Activated CD4-positive, CD25-positive, alpha-beta regulatory T cell treated with anti-CD3 and anti-CD28 coated beads, Interleukin-2, amount 50 U/mL, for 72 hours (primary cell): ENCODE measurements at regions not wholly inside any gene's neighbourhood (a gene's known extent, or its start where the extent isn't known, plus 50 kb on each side); places are given as distances from the start of the nearest gene placed in this dataset.

Source experiments
- DNase-seq: peaks from one replicate; pipeline ENCODE4 v3.0.0; 2021

DNA sequence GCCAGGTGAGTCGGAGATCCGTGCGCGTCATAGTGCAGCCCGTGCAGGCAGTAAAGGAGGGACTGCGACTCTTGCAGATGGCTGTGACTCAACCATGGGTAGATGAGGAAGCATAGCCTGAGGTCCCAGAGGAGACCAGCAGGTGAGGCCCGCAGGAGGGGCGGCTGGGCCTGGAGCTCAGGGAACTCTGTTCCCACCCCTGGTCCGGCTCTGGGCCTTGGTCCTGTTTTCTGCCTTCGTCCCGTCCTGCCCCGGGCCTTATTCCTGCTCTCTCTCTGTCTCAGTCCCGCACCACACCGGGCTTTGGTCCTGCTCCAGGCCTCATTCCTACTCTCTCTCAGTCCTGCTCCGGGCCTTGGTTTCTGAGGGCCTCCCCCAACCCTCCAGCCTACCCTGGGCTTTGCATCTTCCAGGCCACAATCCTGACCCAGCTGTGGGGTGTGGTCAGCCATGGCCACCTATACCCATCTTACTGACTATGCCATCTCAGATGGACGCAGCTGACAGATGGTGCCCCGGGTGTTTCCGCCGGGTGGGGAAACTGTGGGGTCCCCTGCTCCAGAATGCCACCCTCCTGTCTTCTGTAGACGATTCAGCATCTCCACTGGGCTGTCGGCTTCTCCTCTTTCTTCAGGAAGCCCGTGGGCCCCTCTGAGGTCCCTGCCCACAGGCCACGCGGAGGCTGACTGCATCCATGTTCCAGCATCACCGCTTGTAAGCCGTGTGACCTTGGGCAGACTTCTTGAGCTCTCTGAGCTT lies 1134.1 kb downstream of the BRD1 start:
- no peak for DNase-seq

DNA sequence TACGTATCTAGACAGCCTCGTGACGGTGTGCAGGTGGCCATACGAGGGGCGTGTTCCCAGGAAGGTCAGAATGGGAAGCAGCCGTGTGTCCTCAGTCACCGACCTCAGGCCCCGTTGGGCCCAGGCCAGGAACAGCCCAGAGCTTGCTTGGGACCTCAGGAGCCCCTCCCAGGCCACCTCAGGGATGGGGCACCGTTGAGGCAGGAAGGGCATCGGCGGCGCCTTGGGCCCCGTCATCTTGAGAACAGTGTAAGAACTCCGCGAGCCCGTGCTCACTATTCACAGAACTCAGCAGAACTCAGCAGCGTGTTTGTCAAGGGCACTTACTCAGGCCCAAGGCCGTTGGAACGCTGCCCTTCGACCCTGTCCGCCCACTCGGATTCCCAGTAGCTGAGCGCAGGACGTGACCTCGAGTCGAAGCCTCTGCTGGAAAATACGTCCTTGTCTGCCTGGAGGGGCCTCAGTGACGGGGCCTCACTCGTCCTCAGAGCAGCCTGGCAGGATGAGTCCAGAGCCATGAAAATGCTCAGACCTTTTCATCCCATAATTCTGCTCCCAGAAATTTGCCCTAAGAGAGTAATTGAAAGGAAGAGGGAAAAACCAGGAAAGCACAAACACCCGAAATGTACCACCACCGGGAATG lies 1134.8 kb downstream of the BRD1 start:
- no peak for DNase-seq

DNA sequence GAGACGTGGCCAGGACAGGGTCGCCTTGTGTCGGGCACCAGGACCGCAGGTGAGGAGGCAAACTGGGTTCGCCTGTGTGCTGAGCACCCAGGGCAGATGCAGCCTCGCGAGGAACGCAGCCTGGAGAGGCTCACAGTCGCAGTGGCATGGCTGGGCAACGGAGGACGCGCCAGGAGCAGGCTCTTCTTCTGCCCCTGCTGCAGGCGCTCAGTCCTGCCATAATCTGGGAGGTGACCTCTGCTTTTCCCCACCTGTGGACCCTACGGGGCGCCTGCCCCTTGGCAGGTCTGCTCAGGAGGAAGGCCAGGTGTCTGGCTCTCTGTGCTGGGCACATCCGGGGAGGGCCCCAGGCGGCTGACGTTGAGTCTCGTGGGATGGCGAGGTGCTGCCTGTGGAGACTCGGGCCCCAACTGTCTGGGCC lies 1136.2 kb downstream of the BRD1 start:
- DNase-seq: no peak

DNA sequence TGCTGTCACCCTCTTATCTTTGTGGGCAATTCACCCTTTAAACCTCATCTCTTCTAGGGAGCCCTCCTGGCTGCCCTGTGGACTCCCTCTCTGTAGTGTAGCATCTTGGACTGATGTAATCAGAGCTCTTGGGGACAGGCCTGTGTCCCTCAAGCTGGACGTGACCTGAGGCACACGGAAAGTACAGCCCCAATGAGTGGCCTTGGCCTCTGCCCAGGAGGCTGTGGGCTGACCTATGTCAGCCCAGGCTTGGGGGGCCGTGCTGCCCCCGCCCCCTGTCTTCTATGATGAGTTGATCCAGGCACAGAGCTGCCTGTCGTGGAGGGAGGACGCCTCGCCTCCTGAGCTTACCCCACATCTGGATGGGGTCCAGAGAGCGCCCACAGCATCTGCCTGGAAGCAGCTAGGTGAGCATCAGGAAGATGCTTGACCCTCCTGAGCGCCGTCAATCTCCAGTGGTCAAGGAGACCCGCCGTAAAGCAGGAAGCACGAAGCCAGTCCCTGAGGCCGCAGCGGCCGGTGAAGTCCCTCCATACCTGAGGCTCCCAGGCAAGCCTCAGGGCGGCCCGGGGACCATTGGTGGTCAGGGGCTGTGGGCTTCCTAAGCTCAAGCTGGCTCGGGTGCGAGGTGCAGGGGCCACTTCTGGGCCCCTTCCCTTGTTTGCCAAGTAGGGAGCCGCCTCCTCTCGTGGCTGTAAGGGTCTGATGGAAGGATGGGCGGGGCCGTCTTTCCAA lies 1136.9 kb downstream of the BRD1 start:
- DNase-seq: no peak

DNA sequence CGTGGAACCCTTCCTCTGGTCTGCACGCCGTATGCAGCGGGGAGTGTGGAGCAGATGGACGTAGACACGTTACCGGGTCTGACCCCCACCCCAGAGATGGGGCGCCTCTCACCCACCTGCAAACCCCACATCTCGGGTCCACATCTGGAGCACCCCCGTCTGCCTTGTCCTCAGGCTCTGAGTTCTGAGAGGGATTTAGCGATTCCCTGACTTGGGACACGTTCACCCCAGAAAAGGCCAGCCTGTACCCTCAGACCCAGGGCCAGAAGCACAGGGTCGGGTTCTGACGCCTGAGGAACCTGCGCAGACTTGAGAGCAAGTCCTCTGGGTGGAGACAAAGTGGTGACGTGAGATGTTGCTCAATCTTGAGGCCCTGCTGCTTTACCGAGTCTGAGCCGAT lies 1138.5 kb downstream of the BRD1 start:
- no peak for DNase-seq

DNA sequence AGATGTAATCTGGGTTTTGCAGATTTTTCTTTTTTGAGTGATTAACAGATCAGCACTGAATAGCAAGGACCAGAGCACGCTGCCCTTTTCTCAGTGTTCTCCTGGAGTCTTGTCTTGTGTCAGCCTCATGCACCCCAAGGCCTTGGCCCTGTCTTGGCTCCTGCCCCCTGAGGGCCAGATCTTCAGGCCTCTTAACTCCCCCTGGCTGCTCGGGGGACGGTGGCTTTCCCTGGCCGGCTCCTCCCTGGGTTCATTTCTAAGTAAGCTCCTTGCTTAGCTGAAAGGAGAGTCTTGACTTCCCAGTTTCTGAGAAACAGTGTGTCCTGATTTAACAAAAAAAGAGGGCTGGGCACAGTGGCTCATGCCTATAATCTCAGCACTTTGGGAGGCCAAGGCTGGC lies 1139.3 kb downstream of the BRD1 start:
- DNase-seq: no peak

DNA sequence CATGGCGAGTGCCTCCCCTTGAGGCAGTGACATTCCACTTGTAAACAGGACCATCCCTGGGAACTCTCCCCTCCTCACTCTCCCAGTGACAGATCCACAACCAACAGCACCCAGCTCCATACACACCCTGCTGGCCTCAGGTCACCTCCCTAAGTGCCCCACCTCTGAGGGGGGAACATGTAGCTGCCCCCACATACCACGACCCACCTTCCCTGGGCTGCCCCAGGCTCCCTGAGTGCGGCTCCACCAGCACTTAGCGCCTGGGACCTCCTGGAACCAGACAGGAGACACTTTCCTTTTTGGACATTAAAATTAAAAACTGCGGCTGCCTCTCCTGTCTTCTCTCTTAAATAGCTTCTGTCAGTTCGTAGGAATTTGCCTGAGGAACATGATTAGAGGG lies 1140.1 kb downstream of the BRD1 start:
- no peak for DNase-seq

DNA sequence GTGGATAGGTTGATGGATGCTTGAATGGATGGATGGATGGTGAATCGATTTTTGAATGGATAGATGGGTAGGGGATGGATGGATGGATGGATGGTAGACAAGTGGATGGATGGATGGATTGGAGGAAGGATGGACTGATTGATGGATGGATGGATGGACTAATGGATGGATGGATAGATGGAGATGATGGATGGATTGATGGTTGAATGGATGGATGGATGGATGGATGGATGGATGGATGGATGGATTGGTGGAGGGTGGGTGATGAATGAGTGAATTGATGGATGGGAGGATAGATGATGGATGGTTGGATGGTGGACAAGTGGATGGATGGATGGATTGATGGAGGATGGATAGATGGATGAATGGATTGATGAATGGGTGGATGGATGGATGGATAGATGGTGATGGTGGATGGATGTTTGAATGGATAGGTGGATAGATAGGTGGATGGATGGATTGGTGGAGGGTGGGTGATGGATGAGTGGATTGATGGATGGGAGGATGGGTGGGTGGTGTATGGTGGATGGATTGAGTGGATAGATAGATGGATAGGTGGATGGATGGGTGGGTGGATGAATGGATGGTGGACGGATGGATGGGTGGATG lies 1140.9 kb downstream of the BRD1 start:
- no peak for DNase-seq

DNA sequence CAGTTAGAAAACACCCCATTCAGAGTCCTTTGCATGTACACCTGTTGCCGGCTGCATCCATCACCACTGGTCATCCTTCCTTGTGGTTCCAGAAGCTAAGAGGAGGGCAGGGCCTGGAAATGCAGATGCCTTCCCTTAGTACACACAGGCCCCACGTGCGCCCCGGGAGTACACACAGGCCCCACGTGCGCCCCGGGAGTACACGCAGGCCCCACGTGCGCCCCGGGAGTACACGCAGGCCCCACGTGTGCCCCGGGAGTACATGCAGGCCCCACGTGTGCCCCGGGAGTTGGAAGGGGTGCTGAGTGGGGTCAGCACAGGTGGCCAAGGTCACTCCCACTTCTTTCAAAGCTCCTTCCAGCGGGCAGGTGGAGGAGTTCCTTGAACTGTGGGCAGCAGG lies 1141.9 kb downstream of the BRD1 start:
- DNase-seq: no peak

DNA sequence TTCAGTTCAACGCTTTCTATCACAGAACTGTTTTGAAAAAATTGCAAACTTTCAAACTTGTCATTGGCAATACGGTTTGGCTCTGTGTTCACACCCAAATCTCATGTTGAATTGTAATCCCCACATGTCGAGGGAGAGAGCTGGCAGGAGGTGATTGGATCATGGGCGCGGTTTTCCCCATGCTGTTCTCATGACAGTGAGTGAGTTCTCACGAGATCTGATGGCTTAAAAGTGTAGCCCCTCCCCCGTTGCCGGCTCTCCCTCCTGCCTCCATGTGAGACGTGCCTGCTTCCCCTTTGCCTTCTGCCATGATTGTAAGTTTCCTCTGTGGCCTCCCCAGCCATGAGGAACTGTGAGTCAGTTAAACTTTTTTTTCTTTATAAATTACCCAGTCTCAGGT lies 1144.0 kb downstream of the BRD1 start:
- DNase-seq: no peak

DNA sequence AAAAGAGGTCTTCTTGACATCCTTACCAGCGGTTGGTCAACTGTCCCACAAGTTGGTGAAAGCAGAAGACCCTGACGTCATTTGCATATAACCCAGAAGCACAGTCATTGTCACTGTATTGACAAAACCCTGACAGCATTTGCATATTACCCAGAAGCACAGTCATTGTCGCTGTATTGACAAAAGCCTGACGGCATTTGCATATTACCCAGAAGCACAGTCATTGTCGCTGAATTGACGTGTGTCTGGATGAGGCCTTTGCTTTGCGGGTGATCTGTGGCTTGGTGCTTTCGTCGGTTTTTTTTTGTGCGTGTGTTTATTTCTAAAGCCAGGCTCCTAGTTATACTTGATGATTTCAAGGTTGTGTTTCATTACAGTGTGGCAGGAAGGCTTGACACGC lies 1145.2 kb downstream of the BRD1 start:
- no peak for DNase-seq

DNA sequence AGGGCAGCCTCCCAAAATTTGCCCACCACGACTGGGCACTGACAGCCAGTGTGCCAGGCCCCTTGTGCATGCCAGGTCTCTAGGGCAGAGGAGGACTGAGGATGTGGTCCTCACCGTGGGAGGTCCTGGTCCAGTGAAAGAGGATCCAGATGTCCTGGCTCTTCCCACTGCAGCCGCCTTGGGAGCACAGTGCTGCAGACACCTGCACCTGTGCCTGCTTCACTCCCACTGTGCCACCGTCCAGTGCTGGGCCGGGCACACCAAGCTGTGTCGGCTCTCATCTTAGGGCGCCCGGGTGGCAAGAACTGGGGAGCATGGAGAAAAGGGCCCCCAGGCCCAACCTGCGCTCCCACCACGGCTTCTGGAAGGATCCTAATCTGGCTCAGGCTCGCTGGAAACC lies 1147.1 kb downstream of the BRD1 start:
- DNase-seq: no peak

DNA sequence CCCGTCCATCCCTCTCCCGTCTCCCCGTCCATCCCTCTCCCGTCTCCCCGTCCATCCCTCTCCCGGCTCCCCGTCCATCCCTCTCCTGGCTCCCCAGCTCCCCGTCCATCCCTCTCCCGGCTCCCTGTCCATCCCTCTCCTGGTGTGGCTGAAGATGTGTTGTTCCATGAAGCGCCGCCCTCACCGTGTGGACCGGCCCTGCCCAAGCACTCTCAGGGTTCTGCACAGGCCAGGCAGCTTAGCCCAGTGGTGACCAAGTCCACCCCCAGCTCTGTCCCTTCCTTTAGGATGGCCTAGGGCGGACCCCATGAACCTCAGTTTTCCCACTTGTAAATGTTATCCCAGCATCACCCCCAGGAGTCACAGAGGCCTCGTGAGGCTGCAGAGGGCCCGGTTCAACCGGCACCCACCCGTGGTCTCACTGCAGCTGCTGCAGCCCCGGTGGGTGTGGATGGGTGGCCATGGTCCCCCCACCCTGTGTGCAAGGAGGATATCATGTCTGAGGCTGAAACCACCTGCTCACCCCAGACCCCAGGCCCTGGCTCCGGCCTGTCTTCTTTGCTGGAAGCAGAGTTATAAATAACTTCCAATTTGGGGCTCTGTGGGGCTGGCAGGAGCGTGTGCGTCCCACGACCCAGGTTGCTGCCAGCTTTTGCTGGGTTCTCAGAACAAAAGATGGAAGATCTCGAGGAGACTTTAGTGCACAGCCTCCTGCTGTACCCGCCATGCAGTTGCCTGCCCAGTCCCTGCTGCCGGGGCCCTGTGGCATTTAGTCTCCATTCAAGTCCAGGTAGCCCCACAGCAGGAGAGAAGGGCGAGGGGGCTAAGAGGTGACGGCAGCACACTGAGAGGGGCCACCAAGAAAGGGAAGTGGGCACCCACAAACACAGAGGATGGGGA lies 1147.8 kb downstream of the BRD1 start:
- no peak for DNase-seq

DNA sequence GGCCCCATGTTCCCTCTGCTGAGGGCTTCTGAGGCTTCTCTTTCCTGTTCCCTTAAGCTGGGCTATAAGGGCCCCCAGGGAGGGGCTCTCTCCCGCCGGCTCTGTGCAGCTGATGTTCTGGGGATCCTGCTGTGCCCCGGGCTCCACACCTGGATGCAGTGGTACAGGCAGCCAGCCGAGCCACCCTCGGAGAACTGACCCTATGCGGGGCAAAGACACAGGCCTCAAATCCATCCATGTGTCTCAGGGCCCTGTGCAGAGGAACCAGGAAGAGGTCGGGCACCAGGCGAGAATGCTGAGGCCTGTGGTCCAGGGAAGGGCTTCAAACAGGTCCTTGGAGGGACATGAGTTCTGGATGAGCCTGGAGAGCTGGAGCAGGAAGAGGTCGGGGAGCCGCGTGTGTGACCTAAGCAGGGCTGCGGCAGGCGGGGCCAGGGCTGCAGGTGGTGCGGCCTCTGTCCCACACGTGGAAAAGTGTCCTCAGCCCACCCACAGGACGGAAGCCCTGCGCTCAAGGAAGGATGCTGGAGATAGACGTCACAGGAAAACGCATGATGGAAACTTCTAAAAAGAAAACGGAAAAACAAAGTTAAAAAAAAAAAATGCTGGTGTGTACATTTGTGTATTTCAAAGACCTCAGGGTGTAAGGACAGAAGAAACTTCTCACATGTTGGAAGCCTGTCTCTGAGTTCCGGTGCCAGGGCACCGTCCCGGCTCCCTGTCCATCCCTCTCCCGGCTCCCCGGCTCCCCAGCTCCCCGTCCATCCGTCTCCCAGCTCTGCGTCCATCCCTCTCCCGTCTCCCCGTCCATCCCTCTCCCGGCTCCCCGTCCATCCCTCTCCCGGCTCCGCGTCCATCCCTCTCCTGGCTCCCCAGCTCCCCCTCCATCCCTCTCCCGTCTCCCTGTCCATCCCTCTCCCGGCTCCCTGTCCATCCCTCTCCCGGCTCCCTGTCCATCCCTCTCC lies 1149.2 kb downstream of the BRD1 start:
- DNase-seq: no peak

DNA sequence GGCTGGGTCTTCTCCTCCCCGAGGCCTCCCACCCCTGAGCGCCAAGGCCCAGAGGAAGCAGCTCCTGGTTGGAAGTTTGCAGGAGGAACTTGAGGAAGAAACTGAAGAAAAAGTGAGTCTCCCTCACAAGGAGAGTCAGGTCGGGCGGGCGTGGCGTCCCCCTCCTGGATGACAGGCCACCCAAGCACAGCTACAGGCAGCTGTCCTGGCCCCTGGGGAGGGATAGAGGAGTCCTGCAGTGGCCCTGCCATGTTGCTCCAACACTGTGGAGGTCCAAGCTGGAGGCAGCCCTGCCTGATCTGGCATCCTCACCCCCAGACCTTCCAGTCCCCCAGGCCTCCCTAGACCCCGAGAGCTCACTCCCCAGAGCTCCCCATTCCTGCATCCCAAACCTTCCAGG lies 1150.1 kb downstream of the BRD1 start:
- DNase-seq: no peak

DNA sequence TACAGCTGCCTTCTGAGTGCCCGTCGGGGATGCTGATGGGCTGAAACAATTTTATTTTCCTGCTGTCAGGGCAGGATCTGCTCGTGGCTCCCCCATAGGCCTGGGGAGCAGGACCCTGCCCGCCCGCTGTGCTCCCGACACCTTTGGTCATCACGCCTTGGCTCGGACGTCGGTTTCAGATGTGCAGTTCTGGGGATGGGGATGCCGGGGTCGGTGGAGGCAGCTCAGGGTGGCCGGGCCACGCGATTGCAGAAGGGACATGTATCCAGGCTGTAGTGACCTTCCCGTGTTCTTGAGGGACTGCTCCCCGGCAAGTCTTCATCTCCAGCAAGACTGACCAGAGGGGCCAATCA lies 1150.5 kb downstream of the BRD1 start:
- no peak for DNase-seq

DNA sequence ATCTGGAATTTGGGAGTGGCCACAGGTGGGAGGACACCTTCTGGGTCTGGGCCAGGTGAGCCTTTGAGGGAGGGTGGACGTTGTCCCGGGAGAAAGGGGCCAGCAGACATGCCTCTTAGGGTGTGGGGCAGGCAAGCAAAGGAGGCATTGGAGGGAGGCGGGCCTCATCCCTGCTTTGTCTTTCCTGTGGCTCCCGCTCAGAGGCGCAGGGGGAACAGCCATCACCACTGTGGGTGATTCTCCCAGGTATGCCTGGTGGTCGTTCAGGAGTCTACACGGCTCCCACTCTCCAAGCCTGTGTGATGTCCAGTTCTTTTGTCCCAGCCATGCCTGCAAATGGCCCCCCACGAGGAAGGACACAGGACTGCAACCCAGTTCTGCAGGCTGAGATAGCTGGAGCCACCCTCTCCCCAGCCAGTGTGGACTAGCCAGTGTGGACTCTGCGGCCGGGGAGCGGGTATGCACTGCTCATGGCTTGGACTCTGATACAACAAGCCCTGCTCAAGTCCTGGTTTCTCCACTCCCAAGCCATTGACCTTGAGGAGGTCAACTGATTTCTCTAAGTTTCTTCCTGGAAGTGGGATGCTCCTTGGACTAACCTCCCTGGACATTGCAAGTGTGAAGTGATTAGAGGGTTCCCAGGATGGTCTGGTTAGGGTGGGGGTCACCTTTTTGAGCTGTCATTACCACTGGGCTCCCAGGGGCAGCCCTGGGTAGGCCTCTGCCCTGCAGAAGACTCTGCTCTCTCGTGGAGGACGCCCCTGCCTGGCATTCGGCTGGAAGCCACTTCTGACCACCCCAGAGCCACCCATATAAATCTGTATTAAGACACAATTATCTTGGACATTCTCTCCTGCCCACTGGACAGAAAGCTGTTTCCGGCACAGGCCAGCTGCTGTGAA lies 1151.2 kb downstream of the BRD1 start:
- no peak for DNase-seq

DNA sequence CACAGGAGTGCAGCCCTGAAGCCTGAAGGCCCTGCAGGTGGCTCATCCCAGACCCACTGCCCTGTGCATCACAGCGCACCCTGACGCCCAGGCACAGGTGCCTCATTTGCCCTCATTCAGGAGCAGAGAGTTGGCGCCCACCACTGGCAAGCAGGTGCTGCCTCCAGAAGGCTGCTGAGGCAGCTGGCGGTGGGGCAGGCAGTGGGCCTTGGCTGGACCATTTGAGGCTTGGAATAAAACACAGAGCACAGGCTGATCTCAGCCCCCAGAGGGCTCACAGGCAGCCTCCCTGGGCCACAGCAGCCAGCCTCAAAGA lies 1151.9 kb downstream of the BRD1 start:
- DNase-seq: no peak

DNA sequence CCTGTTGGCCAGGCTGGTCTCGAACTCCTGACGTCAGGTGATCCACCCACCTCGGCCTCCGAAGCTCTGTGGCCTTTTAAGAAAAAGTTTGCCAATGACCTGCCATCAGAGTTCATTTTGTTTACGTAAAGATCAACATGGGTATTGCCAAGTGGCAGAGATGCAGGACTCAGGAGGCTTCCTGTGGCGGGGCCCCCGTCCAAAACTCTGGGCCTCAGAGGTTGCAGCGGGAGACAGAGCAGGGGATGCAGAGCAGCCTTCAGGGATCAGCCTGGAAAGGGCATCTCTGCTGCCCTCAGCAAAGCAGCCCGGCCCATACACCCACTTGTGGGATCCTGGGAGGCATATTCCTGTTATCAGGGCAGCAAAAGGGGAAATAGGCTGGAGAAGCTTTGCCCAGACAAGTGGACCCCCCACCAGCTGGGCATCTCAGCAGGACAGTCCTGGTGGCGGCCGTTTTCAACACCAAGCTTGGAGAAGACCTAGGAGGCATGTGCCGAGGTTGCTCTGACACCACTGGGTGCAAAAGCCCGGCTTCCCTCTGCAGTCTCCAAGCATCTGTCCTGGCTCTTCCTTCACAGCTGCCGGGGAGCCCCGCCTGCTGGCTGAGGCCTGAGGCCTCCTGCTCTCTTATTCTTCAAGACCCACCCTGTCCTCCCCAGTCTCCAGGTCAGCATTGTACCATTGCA lies 1152.4 kb downstream of the BRD1 start:
- no peak for DNase-seq
